ENCODE measurements at regions not wholly inside any gene's neighbourhood (a gene's known extent, or its start where the extent isn't known, plus 50 kb on each side); places are given as distances from the start of the nearest gene placed in this dataset.

DNA sequence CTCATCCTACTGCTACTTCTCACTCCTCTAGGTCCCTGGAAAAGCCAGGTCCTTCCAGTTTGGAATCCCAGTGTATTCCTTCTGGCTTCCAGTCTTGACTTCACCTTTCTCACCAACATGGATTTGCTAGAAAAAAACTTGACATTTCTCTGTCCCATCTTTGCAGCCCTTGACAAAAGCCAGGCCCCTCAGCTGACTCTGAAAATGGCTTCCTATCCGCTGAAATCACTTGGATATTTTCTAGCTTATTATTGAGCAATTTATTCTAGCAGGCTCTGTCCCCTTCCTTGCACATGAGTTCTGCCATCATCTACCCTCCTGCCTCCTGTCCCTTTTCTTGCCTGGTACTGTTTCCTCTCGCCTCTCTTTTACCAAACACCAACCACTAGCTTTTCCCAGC is 427.2 kb downstream of the BUD13 start:
- 43% methylated on average over 2 of the region's 2 CpGs for WGBS (ENCODE audit: low lambda C conversion rate)
- Histone ChIP-seq H3K9ac (ENCODE audit: insufficient read depth, low read depth, low read length) (no peak overlapping the region), H3K4me2 (ENCODE audit: low read depth, low read length) (no peak overlapping the region), H3K4me3 (replicated peaks in 1 of 3; ENCODE audit: insufficient read depth in 1 of 3, low read depth in 2 of 3, low read length in 3 of 3) (no peak overlapping the region), H3K27me3 (ENCODE audit: control insufficient read depth in 1 of 2, insufficient read depth in 2 of 2, low read length in 2 of 2) (no peaks in the 10 kb centered on the region; a peak in 1 of 5 replicates), H4K20me1 (ENCODE audit: insufficient read depth, low read length) (no peaks in the 10 kb centered on the region), H3K4me1 (ENCODE audit: insufficient read depth, low read length) (peaks cover 18% of the 10 kb centered on the region), H3K79me2 (ENCODE audit: insufficient read depth, low read length) (no peaks in the 10 kb centered on the region), H3K36me3 (replicated peaks in 1 of 2; ENCODE audit: control insufficient read depth in 1 of 2, insufficient read depth in 2 of 2, low read length in 2 of 2) (no peaks in the 10 kb centered on the region), H3K27ac (ENCODE audit: extremely low read length, insufficient read depth, low read length) (no peak overlapping the region), H3K9me3 (ENCODE audit: low read length) (no peaks in the 10 kb centered on the region), H2AFZ (ENCODE audit: low read length) (no peak overlapping the region)
- ChIA-PET POLR2A (no interaction called here), CTCF (ENCODE audit: low intra/inter-chr PET ratio, low total read pairs) (no interaction called here)
- TF ChIP-seq, protein P1, sequence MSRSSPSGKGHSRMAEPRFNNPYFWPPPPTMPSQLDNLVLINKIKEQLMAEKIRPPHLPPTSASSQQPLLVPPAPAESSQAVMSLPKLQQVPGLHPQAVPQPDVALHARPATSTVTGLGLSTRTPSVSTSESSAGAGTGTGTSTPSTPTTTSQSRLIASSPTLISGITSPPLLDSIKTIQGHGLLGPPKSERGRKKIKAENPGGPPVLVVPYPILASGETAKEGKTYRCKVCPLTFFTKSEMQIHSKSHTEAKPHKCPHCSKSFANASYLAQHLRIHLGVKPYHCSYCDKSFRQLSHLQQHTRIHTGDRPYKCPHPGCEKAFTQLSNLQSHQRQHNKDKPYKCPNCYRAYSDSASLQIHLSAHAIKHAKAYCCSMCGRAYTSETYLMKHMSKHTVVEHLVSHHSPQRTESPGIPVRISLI (CRISPR knock-in tag; IDR thresholded peaks at IDR 0.05; ENCODE audit: borderline replicate concordance), result no peak
- TF ChIP-seq NR2F1 (CRISPR knock-in tag; IDR thresholded peaks at IDR 0.05), result no peak
- no peak for TF ChIP-seq ZSCAN20 (CRISPR knock-in tag; IDR thresholded peaks at IDR 0.05; ENCODE audit: borderline replicate concordance)
- TF ChIP-seq ZNF577 (CRISPR knock-in tag; IDR thresholded peaks at IDR 0.05; ENCODE audit: borderline replicate concordance, low read depth), result no peak
- TF ChIP-seq CBX5 (CRISPR knock-in tag; IDR thresholded peaks at IDR 0.05; ENCODE audit: borderline replicate concordance), result no peak
- no peak for TF ChIP-seq ASH2L (IDR thresholded peaks at IDR 0.05; ENCODE audit: insufficient read length, low read depth, low read length)
- no peak for TF ChIP-seq MTF1 (CRISPR knock-in tag; IDR thresholded peaks at IDR 0.05)
- no peak for TF ChIP-seq SP5 (CRISPR knock-in tag; IDR thresholded peaks at IDR 0.05; ENCODE audit: borderline replicate concordance, low read depth)
- no peak for TF ChIP-seq FOXJ3 (CRISPR knock-in tag; IDR thresholded peaks at IDR 0.05; ENCODE audit: borderline replicate concordance)
- TF ChIP-seq, protein P2, sequence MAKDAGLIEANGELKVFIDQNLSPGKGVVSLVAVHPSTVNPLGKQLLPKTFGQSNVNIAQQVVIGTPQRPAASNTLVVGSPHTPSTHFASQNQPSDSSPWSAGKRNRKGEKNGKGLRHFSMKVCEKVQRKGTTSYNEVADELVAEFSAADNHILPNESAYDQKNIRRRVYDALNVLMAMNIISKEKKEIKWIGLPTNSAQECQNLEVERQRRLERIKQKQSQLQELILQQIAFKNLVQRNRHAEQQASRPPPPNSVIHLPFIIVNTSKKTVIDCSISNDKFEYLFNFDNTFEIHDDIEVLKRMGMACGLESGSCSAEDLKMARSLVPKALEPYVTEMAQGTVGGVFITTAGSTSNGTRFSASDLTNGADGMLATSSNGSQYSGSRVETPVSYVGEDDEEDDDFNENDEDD (CRISPR knock-in tag; IDR thresholded peaks at IDR 0.05; ENCODE audit: borderline replicate concordance), result no peak
- TF ChIP-seq ATF7 (IDR thresholded peaks at IDR 0.05), result no peak
- no peak for TF ChIP-seq ATF7 (CRISPR knock-in tag; IDR thresholded peaks at IDR 0.05)
- no peak for TF ChIP-seq ZBTB21 (CRISPR knock-in tag; IDR thresholded peaks at IDR 0.05)
- FAIRE-seq (no peak), ATAC-seq (no peak), DNase-seq (ENCODE audit: low spot score) (no peak)
- intact Hi-C loops (cut with micrococcal nuclease; ENCODE audit: unreplicated experiment), result no loop called here
- BruUV-seq (replicated peaks), result no TSS peak
- in situ Hi-C loops (cut with HindIII; ENCODE audit: extremely low pct_ligation_motif_present, low pct_unique_long_range_greater_than_20kb), result no loop called here

All from HepG2 (cell line).